ENCODE measurements at regions not wholly inside any gene's neighbourhood (a gene's known extent, or its start where the extent isn't known, plus 50 kb on each side); places are given as distances from the start of the nearest gene placed in this dataset.

DNA sequence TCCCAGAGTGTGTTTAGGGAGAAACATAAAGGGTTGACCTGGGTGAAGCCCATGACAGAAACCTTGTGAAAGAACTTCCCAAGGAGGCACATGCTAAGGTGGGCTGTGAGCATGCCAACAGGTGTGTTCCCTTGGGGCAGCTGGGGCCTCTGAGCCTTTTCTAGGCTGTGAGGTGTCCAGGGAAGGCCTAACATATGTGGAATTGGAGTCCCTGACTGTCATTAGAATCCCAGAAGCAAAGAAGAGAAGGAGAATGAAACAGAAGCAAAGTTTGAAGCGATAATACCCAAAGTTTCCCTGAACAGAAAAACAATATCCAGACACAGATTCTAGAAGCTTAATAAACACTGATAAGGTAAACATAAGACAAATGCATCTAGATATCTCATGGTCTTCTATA, 143.3 kb downstream of the CD83 start:
- TF ChIP-seq, protein P1, sequence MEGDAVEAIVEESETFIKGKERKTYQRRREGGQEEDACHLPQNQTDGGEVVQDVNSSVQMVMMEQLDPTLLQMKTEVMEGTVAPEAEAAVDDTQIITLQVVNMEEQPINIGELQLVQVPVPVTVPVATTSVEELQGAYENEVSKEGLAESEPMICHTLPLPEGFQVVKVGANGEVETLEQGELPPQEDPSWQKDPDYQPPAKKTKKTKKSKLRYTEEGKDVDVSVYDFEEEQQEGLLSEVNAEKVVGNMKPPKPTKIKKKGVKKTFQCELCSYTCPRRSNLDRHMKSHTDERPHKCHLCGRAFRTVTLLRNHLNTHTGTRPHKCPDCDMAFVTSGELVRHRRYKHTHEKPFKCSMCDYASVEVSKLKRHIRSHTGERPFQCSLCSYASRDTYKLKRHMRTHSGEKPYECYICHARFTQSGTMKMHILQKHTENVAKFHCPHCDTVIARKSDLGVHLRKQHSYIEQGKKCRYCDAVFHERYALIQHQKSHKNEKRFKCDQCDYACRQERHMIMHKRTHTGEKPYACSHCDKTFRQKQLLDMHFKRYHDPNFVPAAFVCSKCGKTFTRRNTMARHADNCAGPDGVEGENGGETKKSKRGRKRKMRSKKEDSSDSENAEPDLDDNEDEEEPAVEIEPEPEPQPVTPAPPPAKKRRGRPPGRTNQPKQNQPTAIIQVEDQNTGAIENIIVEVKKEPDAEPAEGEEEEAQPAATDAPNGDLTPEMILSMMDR (IDR thresholded peaks at IDR 0.05; ENCODE audit: poor library complexity, severe bottlenecking): no peak
- no peak for TF ChIP-seq TAF1 (IDR thresholded peaks at IDR 0.05; ENCODE audit: low read depth)
- TF ChIP-seq EP300 (conservative IDR thresholded peaks at IDR 0.05; ENCODE audit: poor library complexity, severe bottlenecking): no peak
